ENCODE measurements at regions not wholly inside any gene's neighbourhood (a gene's known extent, or its start where the extent isn't known, plus 50 kb on each side); places are given as distances from the start of the nearest gene placed in this dataset.

- ChIA-PET CTCF (no interaction called here), POLR2A (no interaction called here)
- ATAC-seq (ENCODE audit: poor library complexity) (no peak), DNase-seq (no peak)
- H3K27me3 ChIP-seq (ENCODE audit: control insufficient read depth in 1 of 2, insufficient read depth in 2 of 2, low read length in 2 of 2) = no peaks in the 10 kb centered on the region
- Mint-ChIP-seq H3K27ac (no peak overlapping the region), H3K9me3 (no peaks in the 10 kb centered on the region), H3K27me3 (no peaks in the 10 kb centered on the region), H3K4me3 (no peak overlapping the region), H3K4me1 (ENCODE audit: low read depth) (no peaks in the 10 kb centered on the region), H3K36me3 (ENCODE audit: low read depth) (peaks cover 11% of the 10 kb centered on the region)
- no peaks in the 10 kb centered on the region for H3K36me3 ChIP-seq (ENCODE audit: insufficient read depth, low read length)
- no peak for TF ChIP-seq CTCF (IDR thresholded peaks at IDR 0.05)
- no peak overlapping the region for H3K27ac ChIP-seq (ENCODE audit: low read depth in 1 of 2, low read length in 2 of 2)
- H3K9me3 ChIP-seq (ENCODE audit: control insufficient read depth in 1 of 2, insufficient read depth in 1 of 2, low read length in 2 of 2) = no peaks in the 10 kb centered on the region
- no peak overlapping the region for H3K4me3 ChIP-seq (ENCODE audit: low read length)
- H3K4me1 ChIP-seq (ENCODE audit: insufficient read depth, low read length) = no peaks in the 10 kb centered on the region
- intact Hi-C loops (cut with DNase I, micrococcal nuclease) = no loop called here
These were observed 208.8 kb downstream of the SH2D1A start for GRCh38 chrX:124555036-124555595.

GRCh38 chrX:124557976-124558375 lies 211.6 kb downstream of the SH2D1A start:
- Mint-ChIP-seq H3K27ac (no peak overlapping the region), H3K4me1 (ENCODE audit: low read depth) (no peaks in the 10 kb centered on the region), H3K36me3 (ENCODE audit: low read depth) (peaks cover 23% of the 10 kb centered on the region), H3K27me3 (no peaks in the 10 kb centered on the region), H3K9me3 (no peaks in the 10 kb centered on the region), H3K4me3 (no peak overlapping the region)
- TF ChIP-seq CTCF (IDR thresholded peaks at IDR 0.05) = no peak
- no peak overlapping the region for H3K27ac ChIP-seq (ENCODE audit: low read depth in 1 of 2, low read length in 2 of 2)
- H3K9me3 ChIP-seq (ENCODE audit: control insufficient read depth in 1 of 2, insufficient read depth in 1 of 2, low read length in 2 of 2) = no peaks in the 10 kb centered on the region
- ATAC-seq (ENCODE audit: poor library complexity) = no peak
- intact Hi-C loops (cut with DNase I, micrococcal nuclease) = no loop called here
- POLR2A ChIA-PET = no interaction called here
- DNase-seq = no peak
- no peak overlapping the region for H3K4me3 ChIP-seq (ENCODE audit: low read length)
- CTCF ChIA-PET = no interaction called here
- no peaks in the 10 kb centered on the region for H3K36me3 ChIP-seq (ENCODE audit: insufficient read depth, low read length)
- H3K4me1 ChIP-seq (ENCODE audit: insufficient read depth, low read length) = no peaks in the 10 kb centered on the region
- no peaks in the 10 kb centered on the region for H3K27me3 ChIP-seq (ENCODE audit: control insufficient read depth in 1 of 2, insufficient read depth in 2 of 2, low read length in 2 of 2)

- no peak for TF ChIP-seq CTCF (IDR thresholded peaks at IDR 0.05)
- Mint-ChIP-seq H3K4me1 (ENCODE audit: low read depth) (no peaks in the 10 kb centered on the region), H3K27ac (no peak overlapping the region), H3K36me3 (ENCODE audit: low read depth) (no peaks in the 10 kb centered on the region), H3K9me3 (no peaks in the 10 kb centered on the region), H3K4me3 (no peak overlapping the region), H3K27me3 (no peaks in the 10 kb centered on the region)
- Histone ChIP-seq H3K4me3 (ENCODE audit: low read length) (no peak overlapping the region), H3K27ac (ENCODE audit: low read depth in 1 of 2, low read length in 2 of 2) (no peak overlapping the region), H3K36me3 (ENCODE audit: insufficient read depth, low read length) (no peaks in the 10 kb centered on the region), H3K27me3 (ENCODE audit: control insufficient read depth in 1 of 2, insufficient read depth in 2 of 2, low read length in 2 of 2) (no peaks in the 10 kb centered on the region), H3K9me3 (ENCODE audit: control insufficient read depth in 1 of 2, insufficient read depth in 1 of 2, low read length in 2 of 2) (no peaks in the 10 kb centered on the region), H3K4me1 (ENCODE audit: insufficient read depth, low read length) (no peaks in the 10 kb centered on the region)
- no peak for DNase-seq
- ChIA-PET CTCF (no interaction called here), POLR2A (no interaction called here)
- no peak for ATAC-seq (ENCODE audit: poor library complexity)
- intact Hi-C loops (cut with DNase I, micrococcal nuclease) = no loop called here
These were observed 227.1 kb downstream of the SH2D1A start for GRCh38 chrX:124573468-124573867.
